GM23248 (cell line): ENCODE measurements at regions not wholly inside any gene's neighbourhood (a gene's known extent, or its start where the extent isn't known, plus 50 kb on each side); places are given as distances from the start of the nearest gene placed in this dataset.

Experiments used
- DNase-seq: peaks from one replicate; pipeline ENCODE4 v3.0.0-alpha.2; 2015
- H2AFZ ChIP-seq: fragments of 200-600 bp; sonication (generic); 2 replicates; pipeline ENCODE4 v1.6.1; 2016; ENCODE audit warnings: antibody characterized with exemption
- H3F3A ChIP-seq: fragments of 200-600 bp; sonication (generic); 2 replicates; pipeline ENCODE4 v1.6.1; 2016; ENCODE audit warnings: mild to moderate bottlenecking, antibody characterized with exemption, mixed run types; ENCODE audit not compliant: insufficient read depth
- H3K27ac ChIP-seq: fragments of 200-600 bp; sonication (generic); 2 replicates; pipeline ENCODE4 v1.5.1; 2016; ENCODE audit warnings: mild to moderate bottlenecking
- H3K27me3 ChIP-seq: fragments of 200-600 bp; sonication (generic); replicated peaks from 2 replicates; pipeline ENCODE4 v1.6.1; 2016; ENCODE audit warnings: mild to moderate bottlenecking; ENCODE audit not compliant: insufficient read depth
- H3K36me3 ChIP-seq: fragments of 200-600 bp; sonication (generic); 2 replicates; pipeline ENCODE4 v1.6.1; 2016; ENCODE audit warnings: low read depth, mild to moderate bottlenecking
- H3K4me1 ChIP-seq: fragments of 200-600 bp; sonication (generic); 2 replicates; pipeline ENCODE4 v1.6.1; 2016; ENCODE audit warnings: mild to moderate bottlenecking; ENCODE audit not compliant: insufficient read depth
- H3K4me2 ChIP-seq: fragments of 200-600 bp; sonication (generic); one replicate; pipeline ENCODE4 v1.6.1; 2016; ENCODE audit warnings: mild to moderate bottlenecking; ENCODE audit not compliant: unreplicated experiment
- H3K4me3 ChIP-seq: fragments of 200-600 bp; sonication (generic); 2 replicates; pipeline ENCODE4 v1.5.1; 2016; ENCODE audit warnings: mild to moderate bottlenecking
- H3K79me2 ChIP-seq: fragments of 200-600 bp; sonication (generic); 2 replicates; pipeline ENCODE4 v1.6.1; 2016; ENCODE audit warnings: mild to moderate bottlenecking; ENCODE audit not compliant: insufficient read depth
- H3K9ac ChIP-seq: fragments of 200-600 bp; sonication (generic); 2 replicates; pipeline ENCODE4 v1.6.1; 2016; ENCODE audit warnings: mild to moderate bottlenecking
- H3K9me2 ChIP-seq: fragments of 200-600 bp; sonication (generic); 2 replicates; pipeline ENCODE4 v1.6.1; 2016; ENCODE audit warnings: mixed run types, mild to moderate bottlenecking, moderate library complexity; ENCODE audit not compliant: insufficient read depth
- H3K9me3 ChIP-seq: fragments of 200-600 bp; sonication (generic); one replicate; pipeline ENCODE4 v1.6.1; 2017; ENCODE audit warnings: low read depth
- H4K20me1 ChIP-seq: fragments of 200-600 bp; sonication (generic); 2 replicates; pipeline ENCODE4 v1.6.0; 2016; ENCODE audit not compliant: insufficient read depth
- EZH2 ChIP-seq: fragments of 200-600 bp; sonication (generic); IDR thresholded peaks from 2 replicates; pipeline ENCODE4 v1.6.1; 2018; ENCODE audit warnings: antibody characterized with exemption, mild to moderate bottlenecking; ENCODE audit not compliant: insufficient read depth, poor library complexity, severe bottlenecking
- EZH2phosphoT487 ChIP-seq: fragments of 200-600 bp; sonication (generic); IDR thresholded peaks from 2 replicates; pipeline ENCODE4 v1.6.1; 2018; ENCODE audit warnings: antibody characterized with exemption, moderate library complexity, mild to moderate bottlenecking, low read depth; ENCODE audit not compliant: insufficient read depth
- WGBS, 2 experiments: methylation state at CpG; one replicate each; pipeline ENCODE4 v1.1.6; 2015 to 2017; ENCODE audit warnings: low lambda C conversion rate in 2 of 2, low coverage in 1 of 2; ENCODE audit errors: missing lambda C conversion rate in 2 of 2; 5-methylcytosine and 5-hydroxymethylcytosine counted together
- in situ Hi-C: fragments of 300-500 bp; cut with MboI; formaldehyde crosslinking; loops from 2 replicates; pipeline ENCODE4 v1.15.0; 2020

- no peaks in the 10 kb centered on the region for H3K9me3 ChIP-seq
- no peak overlapping the region for H3K27ac ChIP-seq
- no peaks in the 10 kb centered on the region for H3F3A ChIP-seq
- no peaks in the 10 kb centered on the region for H3K4me1 ChIP-seq
- H3K4me2 ChIP-seq, result no peak overlapping the region
- in situ Hi-C loops, result no loop called here
- H2AFZ ChIP-seq, result no peak overlapping the region
- no peaks in the 10 kb centered on the region for H3K79me2 ChIP-seq
- WGBS, 2 experiments, result 22 to 24% methylated on average over 4 of the region's 4 CpGs
- no peak overlapping the region for H3K4me3 ChIP-seq
- H3K36me3 ChIP-seq, result no peaks in the 10 kb centered on the region
- H3K9ac ChIP-seq, result no peak overlapping the region
- DNase-seq, result no peak
- H3K9me2 ChIP-seq, result no peaks in the 10 kb centered on the region
- no peaks in the 10 kb centered on the region for H3K27me3 ChIP-seq
- H4K20me1 ChIP-seq, result no peaks in the 10 kb centered on the region
- TF ChIP-seq EZH2phosphoT487 (no peak), EZH2 (no peak)
Observed at GRCh38 chrX:43002526-43003203, 224.7 kb upstream of the PPP1R2C start.

- no peak overlapping the region for H2AFZ ChIP-seq
- no peaks in the 10 kb centered on the region for H3K36me3 ChIP-seq
- H3K4me1 ChIP-seq, result no peaks in the 10 kb centered on the region
- no peak for DNase-seq
- WGBS, 2 experiments, result 43 to 60% methylated on average over 2 to 3 of the region's 3 CpGs
- no peaks in the 10 kb centered on the region for H3K79me2 ChIP-seq
- no peak overlapping the region for H3K9ac ChIP-seq
- no peaks in the 10 kb centered on the region for H3K27me3 ChIP-seq
- no peak overlapping the region for H3K27ac ChIP-seq
- H3K4me3 ChIP-seq, result no peak overlapping the region
- no peaks in the 10 kb centered on the region for H3K9me2 ChIP-seq
- TF ChIP-seq EZH2phosphoT487, result no peak
- TF ChIP-seq EZH2, result no peak
- in situ Hi-C loops, result no loop called here
- H3F3A ChIP-seq, result no peaks in the 10 kb centered on the region
- H3K9me3 ChIP-seq, result no peaks in the 10 kb centered on the region
- H4K20me1 ChIP-seq, result no peaks in the 10 kb centered on the region
- no peak overlapping the region for H3K4me2 ChIP-seq
Observed at GRCh38 chrX:43003204-43003565, 225.2 kb upstream of the PPP1R2C start.

- H4K20me1 ChIP-seq, result no peaks in the 10 kb centered on the region
- 46 to 67% methylated on average over 2 of the region's 2 CpGs for WGBS, 2 experiments
- H2AFZ ChIP-seq, result no peak overlapping the region
- H3K27ac ChIP-seq, result no peak overlapping the region
- no peaks in the 10 kb centered on the region for H3K79me2 ChIP-seq
- no peaks in the 10 kb centered on the region for H3K9me2 ChIP-seq
- H3K9me3 ChIP-seq, result no peaks in the 10 kb centered on the region
- no peak overlapping the region for H3K4me3 ChIP-seq
- H3K4me2 ChIP-seq, result no peak overlapping the region
- no peaks in the 10 kb centered on the region for H3K27me3 ChIP-seq
- in situ Hi-C loops, result no loop called here
- no peaks in the 10 kb centered on the region for H3K36me3 ChIP-seq
- no peak for TF ChIP-seq EZH2phosphoT487
- no peak for TF ChIP-seq EZH2
- H3K4me1 ChIP-seq, result no peaks in the 10 kb centered on the region
- no peaks in the 10 kb centered on the region for H3F3A ChIP-seq
- DNase-seq, result no peak
- no peak overlapping the region for H3K9ac ChIP-seq
Observed at GRCh38 chrX:43003939-43004338, 226.0 kb upstream of the PPP1R2C start.

GRCh38 chrX:43005561-43005960 is 227.6 kb upstream of the PPP1R2C start:
- H3K4me1 ChIP-seq, result no peaks in the 10 kb centered on the region
- no peak overlapping the region for H3K4me3 ChIP-seq
- no peak overlapping the region for H2AFZ ChIP-seq
- no peaks in the 10 kb centered on the region for H3F3A ChIP-seq
- no peaks in the 10 kb centered on the region for H3K9me3 ChIP-seq
- H3K36me3 ChIP-seq, result no peaks in the 10 kb centered on the region
- no peaks in the 10 kb centered on the region for H3K27me3 ChIP-seq
- TF ChIP-seq EZH2phosphoT487, result no peak
- no peak for TF ChIP-seq EZH2
- no peak overlapping the region for H3K27ac ChIP-seq
- no peaks in the 10 kb centered on the region for H4K20me1 ChIP-seq
- no peak for DNase-seq
- in situ Hi-C loops, result no loop called here
- no peak overlapping the region for H3K9ac ChIP-seq
- 17 to 29% methylated on average over 2 to 3 of the region's 3 CpGs for WGBS, 2 experiments
- H3K9me2 ChIP-seq, result no peaks in the 10 kb centered on the region
- no peaks in the 10 kb centered on the region for H3K79me2 ChIP-seq
- H3K4me2 ChIP-seq, result no peak overlapping the region

GRCh38 chrX:43008356-43008755 is 230.4 kb upstream of the PPP1R2C start:
- TF ChIP-seq EZH2phosphoT487, result no peak
- TF ChIP-seq EZH2, result no peak
- Histone ChIP-seq H3K9ac (no peak overlapping the region), H2AFZ (no peak overlapping the region), H3K9me3 (no peaks in the 10 kb centered on the region), H3K27me3 (no peaks in the 10 kb centered on the region), H3K79me2 (no peaks in the 10 kb centered on the region), H3K4me1 (no peaks in the 10 kb centered on the region), H3F3A (no peaks in the 10 kb centered on the region), H3K27ac (no peak overlapping the region), H3K4me3 (no peak overlapping the region), H3K9me2 (no peaks in the 10 kb centered on the region), H4K20me1 (no peaks in the 10 kb centered on the region), H3K36me3 (no peaks in the 10 kb centered on the region), H3K4me2 (no peak overlapping the region)
- in situ Hi-C loops, result no loop called here
- DNase-seq, result no peak
- 0 to 11% methylated on average over 1 of the region's 1 CpG for WGBS, 2 experiments
